Superior temporal gyrus (tissue), 1 donor: ENCODE measurements at regions not wholly inside any gene's neighbourhood (a gene's known extent, or its start where the extent isn't known, plus 50 kb on each side); places are given as distances from the start of the nearest gene placed in this dataset.
A peak's percentile ranks its signal among the peaks of the same experiment; 100 is the strongest.
"Not testable (repeated sequence)": the region's sequence is repeated elsewhere in the genome, so short reads cannot be mapped to it uniquely, and the experiment has no call there.

Experiments
- DNase-seq: peaks from one replicate; pipeline ENCODE4 v3.0.0-alpha.2; 2016; ENCODE audit errors: extremely low spot score

- DNase-seq: not testable (repeated sequence)
These were observed 94.3 kb upstream of the RUFY1 start for GRCh38 chr5:179456075-179456474.

DNA sequence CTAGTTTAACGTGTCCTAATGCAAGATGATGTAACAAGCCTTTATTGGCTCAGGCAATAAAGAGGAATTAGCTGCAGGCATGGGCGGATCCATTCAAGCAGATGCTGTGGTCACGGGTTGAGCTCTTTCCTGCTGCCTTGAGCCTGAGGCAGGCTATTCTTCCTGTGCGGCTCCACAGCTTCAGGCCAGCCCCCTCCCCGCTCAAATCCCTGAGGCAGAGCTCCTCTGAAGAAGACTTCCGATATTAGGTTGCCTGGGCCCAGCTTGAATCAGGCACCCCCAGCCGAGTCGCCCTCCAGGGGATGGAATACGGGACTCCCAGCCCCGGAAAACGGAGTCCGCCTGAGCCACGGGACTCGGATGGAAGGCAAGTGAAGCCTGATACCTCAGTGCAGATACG is 95.0 kb upstream of the RUFY1 start:
- no peak for DNase-seq

DNA sequence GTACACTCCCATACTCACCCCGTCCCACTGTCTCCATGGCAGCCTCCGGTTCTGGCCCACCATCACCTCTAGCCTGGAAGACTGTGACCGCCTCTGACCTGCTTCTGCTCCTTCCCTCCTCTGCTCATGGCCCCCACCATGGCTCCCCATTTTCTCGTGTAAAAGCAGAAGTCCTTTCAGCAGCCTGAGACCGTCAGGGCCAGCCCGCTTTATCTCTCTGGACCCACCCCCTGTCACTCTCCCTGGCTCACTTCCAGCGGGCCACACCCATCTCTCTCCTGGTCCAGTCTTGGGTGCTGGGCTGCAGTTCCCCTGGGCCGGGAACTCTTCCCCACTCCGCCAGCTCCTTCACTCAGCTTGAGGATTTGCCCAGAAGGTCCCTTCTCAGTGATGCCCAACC is 96.0 kb upstream of the RUFY1 start:
- no peak for DNase-seq

GRCh38 chr5:179453616-179454015 is 96.7 kb upstream of the RUFY1 start:
- no peak for DNase-seq

GRCh38 chr5:179452356-179453230 is 97.8 kb upstream of the RUFY1 start:
- DNase-seq: no peak

GRCh38 chr5:179451828-179452196 is 98.5 kb upstream of the RUFY1 start:
- DNase-seq: no peak

GRCh38 chr5:179451114-179451827 is 99.1 kb upstream of the RUFY1 start:
- DNase-seq: peak; percentile 14

DNA sequence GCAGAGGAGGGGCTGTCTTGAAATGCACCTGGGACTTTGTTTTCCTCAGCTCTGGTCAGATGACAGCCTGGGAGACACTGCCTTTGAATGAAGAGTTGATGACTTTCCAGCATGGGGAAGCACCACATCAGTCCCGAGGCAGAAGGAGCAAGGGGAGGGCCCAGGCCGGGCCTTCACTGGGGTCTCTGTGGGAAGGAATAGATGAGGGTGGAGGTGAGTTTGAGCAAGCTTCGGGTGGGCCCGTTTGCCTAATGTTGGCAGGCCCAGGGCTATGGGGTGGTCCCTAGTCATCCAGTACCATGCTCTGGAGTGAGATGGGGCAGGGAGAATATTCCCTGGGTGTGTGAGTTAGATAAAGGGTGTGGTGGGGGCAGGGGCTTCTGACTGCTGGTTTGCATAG is 100.4 kb upstream of the RUFY1 start:
- not testable (repeated sequence) for DNase-seq

DNA sequence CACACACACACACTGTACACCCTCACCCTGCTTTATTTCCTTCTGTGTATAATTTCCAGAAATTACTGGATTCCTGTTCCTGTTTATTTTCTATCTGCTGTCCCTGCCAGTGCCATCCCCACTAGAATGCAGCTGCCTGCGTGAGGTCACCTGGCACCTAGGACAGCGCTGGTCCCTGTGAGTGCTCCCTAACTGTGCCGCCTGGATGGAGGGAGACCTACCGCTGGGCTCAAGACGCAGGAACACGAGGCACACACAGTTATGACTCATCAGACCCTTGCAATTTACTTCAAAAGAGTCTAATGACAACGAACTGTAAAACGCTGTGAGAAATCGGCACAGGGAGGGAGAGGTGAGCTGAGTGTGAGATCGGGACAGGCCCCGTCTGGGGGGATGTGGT is 102.1 kb upstream of the RUFY1 start:
- not testable (repeated sequence) for DNase-seq

- not testable (repeated sequence) for DNase-seq
These were observed 97.0 kb upstream of the ADAMTS2 start for GRCh38 chr5:179442289-179442688.

GRCh38 chr5:179439181-179439985 is 94.1 kb upstream of the ADAMTS2 start:
- DNase-seq: no peak

DNA sequence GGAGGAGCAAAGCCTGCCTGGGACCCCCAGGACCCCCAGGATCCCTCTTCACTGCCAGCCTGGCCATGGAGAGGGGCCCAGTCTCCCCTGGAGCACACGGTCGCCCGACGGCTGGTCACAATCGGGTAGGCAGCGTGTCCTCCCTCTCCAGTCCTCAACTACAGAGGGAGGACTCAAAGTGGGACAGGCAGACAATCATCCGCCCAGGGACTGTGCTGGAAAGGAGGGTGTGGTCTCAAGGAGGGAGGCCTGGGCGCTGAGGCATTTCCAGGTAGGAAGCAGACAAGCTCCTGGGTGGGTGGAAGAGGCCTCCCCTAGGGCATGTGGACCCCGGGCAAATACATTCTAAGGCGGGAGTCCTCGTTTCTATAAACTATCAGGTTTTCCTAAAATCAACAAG is 93.2 kb upstream of the ADAMTS2 start:
- DNase-seq: no peak

DNA sequence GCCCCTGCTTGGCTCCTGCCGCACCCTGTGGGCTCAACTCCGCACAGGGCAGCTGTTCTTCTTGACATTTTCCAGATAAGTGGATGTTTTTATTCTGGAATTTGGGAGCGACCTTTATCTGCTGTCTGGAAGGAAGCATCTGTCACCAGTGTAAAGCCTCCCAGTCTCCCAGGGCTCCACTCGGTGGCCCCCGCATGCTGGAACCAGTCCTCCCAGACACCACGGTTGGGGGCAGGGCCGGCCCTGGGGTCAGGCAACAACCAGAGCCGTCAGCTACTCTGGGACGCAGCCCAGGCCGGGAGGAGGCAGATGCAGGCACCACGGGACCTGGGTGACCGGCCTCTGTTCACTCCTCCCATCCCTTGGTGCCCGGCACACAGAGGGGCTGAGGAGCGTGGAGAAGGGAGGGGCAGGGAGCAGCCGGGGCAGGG is 92.8 kb upstream of the ADAMTS2 start:
- DNase-seq: no peak

DNA sequence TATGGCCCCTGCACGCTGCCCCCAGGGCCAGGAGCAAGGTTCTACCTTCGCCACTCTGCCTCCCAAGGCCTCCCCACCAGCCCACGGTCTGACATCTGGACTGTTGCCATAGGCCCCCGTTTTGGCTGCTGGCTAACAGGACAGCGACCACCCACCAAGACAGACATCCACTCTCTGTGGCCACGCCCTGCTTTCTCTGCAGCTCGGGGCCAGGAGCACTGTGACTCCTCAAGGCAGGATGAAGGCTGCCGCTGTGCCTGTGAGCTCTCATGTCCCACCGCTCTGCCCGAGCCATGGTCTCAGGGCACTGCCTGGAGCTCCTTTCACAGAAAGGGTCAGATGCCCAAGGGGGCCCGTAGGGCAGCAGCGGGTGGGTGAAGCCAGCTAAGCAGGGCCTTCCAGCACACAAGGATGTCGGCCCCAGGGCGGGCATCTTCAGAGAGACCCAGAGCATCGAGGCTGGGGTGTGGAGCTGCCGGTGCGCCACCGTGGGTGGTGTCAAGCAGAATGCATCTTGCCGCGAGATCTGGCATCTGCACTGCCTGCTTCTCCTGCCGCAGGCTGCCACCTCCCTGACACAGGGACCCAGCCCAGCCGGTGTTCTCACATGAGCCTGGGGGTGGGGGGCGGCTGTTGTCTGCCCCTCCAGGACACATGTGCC is 92.2 kb upstream of the ADAMTS2 start:
- no peak for DNase-seq

- DNase-seq: no peak
These were observed 91.3 kb upstream of the ADAMTS2 start for GRCh38 chr5:179436321-179437122.

- DNase-seq: no peak
These were observed 90.6 kb upstream of the ADAMTS2 start for GRCh38 chr5:179435731-179436315.

DNA sequence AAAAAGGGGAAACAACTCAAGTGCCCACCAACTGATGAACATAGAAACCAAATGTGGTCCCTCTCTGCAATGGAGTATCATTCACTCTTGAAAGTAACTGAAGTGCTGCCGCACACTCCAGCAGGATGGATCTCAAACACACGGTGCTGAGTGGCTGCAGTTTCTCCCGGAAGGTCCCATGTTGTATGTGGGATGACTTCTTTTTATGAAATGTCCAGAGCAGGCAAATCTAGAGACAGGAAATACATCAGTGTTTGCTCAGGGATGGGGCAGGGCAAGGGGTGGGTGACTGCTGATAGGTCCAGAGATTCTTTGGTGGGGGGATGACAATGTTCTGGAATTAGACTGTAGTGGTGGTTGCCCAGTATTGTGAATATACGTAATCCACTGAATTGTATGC is 89.9 kb upstream of the ADAMTS2 start:
- DNase-seq: no peak

DNA sequence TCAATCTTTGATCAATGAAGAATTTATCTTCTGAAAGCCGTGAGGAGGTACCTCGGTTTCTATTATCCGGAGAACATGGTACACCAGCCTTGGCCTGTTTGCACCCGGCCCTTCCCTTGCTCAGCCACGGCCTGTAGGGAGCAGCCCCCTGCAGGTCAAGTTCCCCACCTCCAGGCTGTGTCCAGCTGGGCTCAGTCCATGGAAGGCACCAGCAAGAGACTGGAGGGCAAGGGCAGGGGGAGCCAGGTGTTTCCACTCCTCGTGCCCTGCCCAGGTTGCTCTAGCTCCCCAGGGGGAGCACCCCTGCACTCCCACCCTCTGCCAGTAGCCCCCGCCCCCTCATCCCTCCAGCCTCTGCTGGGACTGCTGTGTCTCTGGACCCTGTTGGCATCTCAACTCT is 87.3 kb upstream of the ADAMTS2 start:
- no peak for DNase-seq

- DNase-seq: no peak
These were observed 86.1 kb upstream of the ADAMTS2 start for GRCh38 chr5:179431221-179431824.
